Liver (tissue), 8 donors: ENCODE measurements at regions not wholly inside any gene's neighbourhood (a gene's known extent, or its start where the extent isn't known, plus 50 kb on each side); places are given as distances from the start of the nearest gene placed in this dataset.

Experiments used
- DNase-seq: peaks from one replicate; pipeline ENCODE4 v3.0.0-alpha.2; 2017; ENCODE audit warnings: low spot score
- H3K27ac ChIP-seq, 2 donors: one replicate each; pipeline ENCODE4 v1.7.0; 2013; ENCODE audit warnings: inconsistent platforms in 2 of 2, low read length in 2 of 2, control low read depth in 1 of 2, low read depth in 1 of 2, mild to moderate bottlenecking in 1 of 2
- H3K27me3 ChIP-seq, 4 donors: one replicate each; pipeline versions ENCODE4 v1.6.1 to v1.7.0; 2013; ENCODE audit warnings: low read length in 3 of 4, inconsistent platforms in 1 of 4, mild to moderate bottlenecking in 1 of 4, moderate library complexity in 1 of 4; ENCODE audit not compliant: control insufficient read depth in 4 of 4, insufficient read depth in 4 of 4
- H3K36me3 ChIP-seq, 4 donors: one replicate each; pipeline versions ENCODE4 v1.6.1 to v1.7.0; 2013; ENCODE audit warnings: low read length in 3 of 4, mild to moderate bottlenecking in 3 of 4, low read depth in 1 of 4, moderate library complexity in 1 of 4; ENCODE audit not compliant: control insufficient read depth in 4 of 4, insufficient read depth in 3 of 4
- H3K4me1 ChIP-seq, 4 donors: one replicate each; pipeline versions ENCODE4 v1.6.1 to v1.7.0; 2013; ENCODE audit warnings: low read length in 3 of 4, mild to moderate bottlenecking in 3 of 4, moderate library complexity in 1 of 4; ENCODE audit not compliant: control insufficient read depth in 4 of 4, insufficient read depth in 4 of 4
- H3K4me3 ChIP-seq, 3 donors: one replicate each; pipeline versions ENCODE4 v1.6.1 to v1.7.0; 2013; ENCODE audit warnings: low read length in 3 of 3, control low read depth in 1 of 3, low read depth in 1 of 3, mild to moderate bottlenecking in 1 of 3
- H3K9ac ChIP-seq, 2 donors: one replicate each; pipeline ENCODE4 v1.7.0; 2013; ENCODE audit warnings: low read length in 2 of 2, mild to moderate bottlenecking in 2 of 2, moderate library complexity in 2 of 2, control low read depth in 1 of 2, low read depth in 1 of 2
- H3K9me3 ChIP-seq, 4 donors: one replicate each; pipeline versions ENCODE4 v1.6.1 to v1.7.0; 2013; ENCODE audit warnings: low read length in 3 of 4; ENCODE audit not compliant: control insufficient read depth in 4 of 4
- ATF3 ChIP-seq: IDR thresholded peaks from 2 replicates; pipeline ENCODE4 v1.6.1; 2016; ENCODE audit warnings: antibody characterized with exemption
- EGR1 ChIP-seq, 2 donors: IDR thresholded peaks; 2 replicates each; pipeline ENCODE4 v1.6.1; 2016 to 2018; ENCODE audit warnings: antibody characterized with exemption in 2 of 2, low read depth in 2 of 2
- FOXA1 ChIP-seq: IDR thresholded peaks from 2 replicates; pipeline ENCODE4 v1.6.1; 2016; ENCODE audit warnings: antibody characterized with exemption
- FOXA2 ChIP-seq: IDR thresholded peaks from 2 replicates; pipeline ENCODE4 v1.6.1; 2016; ENCODE audit warnings: antibody characterized with exemption
- GABPA ChIP-seq, 2 donors: IDR thresholded peaks in 1 of 2; conservative IDR thresholded peaks in 1 of 2; 2 replicates each; pipeline ENCODE4 v1.6.1; 2016; ENCODE audit warnings: antibody characterized with exemption in 2 of 2, mild to moderate bottlenecking in 1 of 2, moderate library complexity in 1 of 2
- HNF4A ChIP-seq, 2 donors: conservative IDR thresholded peaks; 2 replicates each; pipeline ENCODE4 v1.6.1; 2016; ENCODE audit warnings: antibody characterized with exemption in 2 of 2, mild to moderate bottlenecking in 2 of 2
- HNF4G ChIP-seq: IDR thresholded peaks from 2 replicates; pipeline ENCODE4 v1.6.1; 2016; ENCODE audit warnings: antibody characterized with exemption
- JUND ChIP-seq, 2 donors: IDR thresholded peaks; 2 replicates each; pipeline ENCODE4 v1.6.1; 2016; ENCODE audit warnings: antibody characterized with exemption in 2 of 2
- MAX ChIP-seq: IDR thresholded peaks from 2 replicates; pipeline ENCODE4 v1.6.1; 2016; ENCODE audit warnings: antibody characterized with exemption
- NR2F2 ChIP-seq: IDR thresholded peaks from 2 replicates; pipeline ENCODE4 v1.6.1; 2016; ENCODE audit warnings: antibody characterized with exemption
- RAD21 ChIP-seq, 2 donors: IDR thresholded peaks; 2 replicates each; pipeline ENCODE4 v1.6.1; 2016; ENCODE audit warnings: antibody characterized with exemption in 2 of 2, mild to moderate bottlenecking in 2 of 2
- RXRA ChIP-seq, 2 donors: IDR thresholded peaks; 2 replicates each; pipeline ENCODE4 v1.6.1; 2017 to 2018; ENCODE audit warnings: antibody characterized with exemption in 2 of 2, mild to moderate bottlenecking in 1 of 2
- SP1 ChIP-seq: IDR thresholded peaks from 2 replicates; pipeline ENCODE4 v1.6.1; 2018; ENCODE audit warnings: antibody characterized with exemption, mild to moderate bottlenecking
- TAF1 ChIP-seq: conservative IDR thresholded peaks from 2 replicates; pipeline ENCODE4 v1.6.1; 2016; ENCODE audit warnings: antibody characterized with exemption, mild to moderate bottlenecking
- YY1 ChIP-seq: IDR thresholded peaks from 2 replicates; pipeline ENCODE4 v1.6.1; 2016; ENCODE audit warnings: antibody characterized with exemption, mild to moderate bottlenecking
- WGBS: extraction: QIAGEN DNeasy Blood & Tissue Kit; methylation state at CpG from one replicate; pipeline ENCODE4 v1.1.7; 2013; 5-methylcytosine and 5-hydroxymethylcytosine counted together
- TF ChIP-seq, protein P1 (sequence below): IDR thresholded peaks from 2 replicates; pipeline ENCODE4 v1.6.1; 2016; ENCODE audit warnings: antibody characterized with exemption
- TF ChIP-seq, protein P2 (sequence below): fragments of 150-350 bp; IDR thresholded peaks from 2 replicates; pipeline ENCODE4 v1.5.1; 2017; ENCODE audit warnings: improper control_type of control experiment, low read depth, low read length; ENCODE audit not compliant: missing input control
- TF ChIP-seq, protein P3 (sequence below): IDR thresholded peaks from 2 replicates; pipeline ENCODE4 v1.6.1; 2016; ENCODE audit warnings: antibody characterized with exemption, mild to moderate bottlenecking
- donor health status: healthy.
- donor health status: healthy.
- donor health status: healthy.
- donor health status: healthy.
- donor health status: healthy.

- Histone ChIP-seq H3K27me3 (no peaks in the 10 kb centered on the region), H3K9ac (no peak overlapping the region), H3K4me1 (peaks cover 0 to 10% (median 2%) of the 10 kb centered on the region in 4 donors), H3K36me3 (no peaks in the 10 kb centered on the region), H3K4me3 (no peak overlapping the region), H3K27ac (no peak overlapping the region), H3K9me3 (no peaks in the 10 kb centered on the region)
- TF ChIP-seq ATF3 (no peak), MAX (no peak), RXRA (IDR thresholded peaks at IDR 0.05) (no peak), HNF4A (conservative IDR thresholded peaks at IDR 0.05) (no peak), EGR1 (IDR thresholded peaks at IDR 0.05; ENCODE audit: low read depth in 2 of 2) (no peak), NR2F2 (no peak), FOXA2 (no peak), YY1 (no peak), GABPA (IDR thresholded peaks at IDR 0.05 in 1 of 2, conservative IDR thresholded peaks at IDR 0.05 in 1 of 2) (no peak), TAF1 (no peak), SP1 (no peak), JUND (IDR thresholded peaks at IDR 0.05) (no peak), HNF4G (no peak), FOXA1 (no peak), RAD21 (IDR thresholded peaks at IDR 0.05) (no peak)
- TF ChIP-seq, protein P1, sequence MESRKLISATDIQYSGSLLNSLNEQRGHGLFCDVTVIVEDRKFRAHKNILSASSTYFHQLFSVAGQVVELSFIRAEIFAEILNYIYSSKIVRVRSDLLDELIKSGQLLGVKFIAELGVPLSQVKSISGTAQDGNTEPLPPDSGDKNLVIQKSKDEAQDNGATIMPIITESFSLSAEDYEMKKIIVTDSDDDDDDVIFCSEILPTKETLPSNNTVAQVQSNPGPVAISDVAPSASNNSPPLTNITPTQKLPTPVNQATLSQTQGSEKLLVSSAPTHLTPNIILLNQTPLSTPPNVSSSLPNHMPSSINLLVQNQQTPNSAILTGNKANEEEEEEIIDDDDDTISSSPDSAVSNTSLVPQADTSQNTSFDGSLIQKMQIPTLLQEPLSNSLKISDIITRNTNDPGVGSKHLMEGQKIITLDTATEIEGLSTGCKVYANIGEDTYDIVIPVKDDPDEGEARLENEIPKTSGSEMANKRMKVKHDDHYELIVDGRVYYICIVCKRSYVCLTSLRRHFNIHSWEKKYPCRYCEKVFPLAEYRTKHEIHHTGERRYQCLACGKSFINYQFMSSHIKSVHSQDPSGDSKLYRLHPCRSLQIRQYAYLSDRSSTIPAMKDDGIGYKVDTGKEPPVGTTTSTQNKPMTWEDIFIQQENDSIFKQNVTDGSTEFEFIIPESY: no peak
- TF ChIP-seq, protein P2, sequence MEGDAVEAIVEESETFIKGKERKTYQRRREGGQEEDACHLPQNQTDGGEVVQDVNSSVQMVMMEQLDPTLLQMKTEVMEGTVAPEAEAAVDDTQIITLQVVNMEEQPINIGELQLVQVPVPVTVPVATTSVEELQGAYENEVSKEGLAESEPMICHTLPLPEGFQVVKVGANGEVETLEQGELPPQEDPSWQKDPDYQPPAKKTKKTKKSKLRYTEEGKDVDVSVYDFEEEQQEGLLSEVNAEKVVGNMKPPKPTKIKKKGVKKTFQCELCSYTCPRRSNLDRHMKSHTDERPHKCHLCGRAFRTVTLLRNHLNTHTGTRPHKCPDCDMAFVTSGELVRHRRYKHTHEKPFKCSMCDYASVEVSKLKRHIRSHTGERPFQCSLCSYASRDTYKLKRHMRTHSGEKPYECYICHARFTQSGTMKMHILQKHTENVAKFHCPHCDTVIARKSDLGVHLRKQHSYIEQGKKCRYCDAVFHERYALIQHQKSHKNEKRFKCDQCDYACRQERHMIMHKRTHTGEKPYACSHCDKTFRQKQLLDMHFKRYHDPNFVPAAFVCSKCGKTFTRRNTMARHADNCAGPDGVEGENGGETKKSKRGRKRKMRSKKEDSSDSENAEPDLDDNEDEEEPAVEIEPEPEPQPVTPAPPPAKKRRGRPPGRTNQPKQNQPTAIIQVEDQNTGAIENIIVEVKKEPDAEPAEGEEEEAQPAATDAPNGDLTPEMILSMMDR: no peak
- TF ChIP-seq, protein P3, sequence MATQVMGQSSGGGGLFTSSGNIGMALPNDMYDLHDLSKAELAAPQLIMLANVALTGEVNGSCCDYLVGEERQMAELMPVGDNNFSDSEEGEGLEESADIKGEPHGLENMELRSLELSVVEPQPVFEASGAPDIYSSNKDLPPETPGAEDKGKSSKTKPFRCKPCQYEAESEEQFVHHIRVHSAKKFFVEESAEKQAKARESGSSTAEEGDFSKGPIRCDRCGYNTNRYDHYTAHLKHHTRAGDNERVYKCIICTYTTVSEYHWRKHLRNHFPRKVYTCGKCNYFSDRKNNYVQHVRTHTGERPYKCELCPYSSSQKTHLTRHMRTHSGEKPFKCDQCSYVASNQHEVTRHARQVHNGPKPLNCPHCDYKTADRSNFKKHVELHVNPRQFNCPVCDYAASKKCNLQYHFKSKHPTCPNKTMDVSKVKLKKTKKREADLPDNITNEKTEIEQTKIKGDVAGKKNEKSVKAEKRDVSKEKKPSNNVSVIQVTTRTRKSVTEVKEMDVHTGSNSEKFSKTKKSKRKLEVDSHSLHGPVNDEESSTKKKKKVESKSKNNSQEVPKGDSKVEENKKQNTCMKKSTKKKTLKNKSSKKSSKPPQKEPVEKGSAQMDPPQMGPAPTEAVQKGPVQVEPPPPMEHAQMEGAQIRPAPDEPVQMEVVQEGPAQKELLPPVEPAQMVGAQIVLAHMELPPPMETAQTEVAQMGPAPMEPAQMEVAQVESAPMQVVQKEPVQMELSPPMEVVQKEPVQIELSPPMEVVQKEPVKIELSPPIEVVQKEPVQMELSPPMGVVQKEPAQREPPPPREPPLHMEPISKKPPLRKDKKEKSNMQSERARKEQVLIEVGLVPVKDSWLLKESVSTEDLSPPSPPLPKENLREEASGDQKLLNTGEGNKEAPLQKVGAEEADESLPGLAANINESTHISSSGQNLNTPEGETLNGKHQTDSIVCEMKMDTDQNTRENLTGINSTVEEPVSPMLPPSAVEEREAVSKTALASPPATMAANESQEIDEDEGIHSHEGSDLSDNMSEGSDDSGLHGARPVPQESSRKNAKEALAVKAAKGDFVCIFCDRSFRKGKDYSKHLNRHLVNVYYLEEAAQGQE: no peak
- DNase-seq: no peak
- WGBS: 86% methylated on average over 8 of the region's 8 CpGs
Measured at GRCh38 chr15:70383856-70384255, 286.1 kb upstream of the TLE3 start.
